Peyer's patch (tissue), 4 donors: ENCODE measurements at regions not wholly inside any gene's neighbourhood (a gene's known extent, or its start where the extent isn't known, plus 50 kb on each side); places are given as distances from the start of the nearest gene placed in this dataset.

Experiments
- CTCF ChIP-seq, 6 experiments: fragments of 450-650 bp in 4 of 6; fragments of 200-600 bp in 2 of 6; sonication (generic) in 1 of 6; IDR thresholded peaks; one replicate each; pipeline ENCODE4 v1.5.1; 2017 to 2019; ENCODE audit warnings: antibody characterized with exemption in 6 of 6, mild to moderate bottlenecking in 3 of 6, moderate library complexity in 1 of 6
- POLR2A ChIP-seq, 2 donors: fragments of 450-650 bp; IDR thresholded peaks; one replicate each; pipeline ENCODE4 v1.5.1; 2017; ENCODE audit warnings: antibody characterized with exemption in 2 of 2, mild to moderate bottlenecking in 2 of 2, moderate library complexity in 2 of 2

- TF ChIP-seq CTCF (IDR thresholded peaks at IDR 0.05) (no peak), POLR2A (IDR thresholded peaks at IDR 0.05) (no peak)
These were observed 135.4 kb upstream of the FRMD4B start for GRCh38 chr3:69521286-69521685.
